ENCODE measurements at regions not wholly inside any gene's neighbourhood (a gene's known extent, or its start where the extent isn't known, plus 50 kb on each side); places are given as distances from the start of the nearest gene placed in this dataset.

DNA sequence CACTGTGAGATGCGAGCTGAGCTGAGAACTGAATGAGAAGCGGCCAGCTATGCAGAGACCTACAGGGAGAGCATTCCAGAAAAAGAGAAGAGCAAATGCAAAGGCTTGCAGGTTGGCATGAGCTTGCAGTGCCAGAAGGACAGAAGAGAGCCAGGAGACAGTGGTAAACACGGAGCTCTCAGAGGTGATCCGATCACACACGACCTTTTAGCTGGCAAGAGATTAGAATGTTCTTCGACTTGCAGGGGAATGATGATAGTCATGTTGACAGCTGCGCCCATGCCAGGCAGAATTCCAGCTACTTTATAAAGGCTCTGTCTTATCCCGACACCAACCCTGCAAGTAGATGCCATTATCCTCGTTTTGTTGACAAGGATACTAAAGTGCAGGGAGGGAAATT lies 256.8 kb downstream of the VRK1 start:
- CTCF ChIA-PET (ENCODE audit: low intra/inter-chr PET ratio, low total read pairs), result no interaction called here
- Histone ChIP-seq H3K4me1 (ENCODE audit: insufficient read depth, low read length) (no peaks in the 10 kb centered on the region), H3K4me3 (replicated peaks in 1 of 3; ENCODE audit: insufficient read depth in 1 of 3, low read depth in 2 of 3, low read length in 3 of 3) (no peak overlapping the region), H3K27ac (ENCODE audit: extremely low read length, insufficient read depth, low read length) (no peak overlapping the region), H3K79me2 (ENCODE audit: insufficient read depth, low read length) (no peaks in the 10 kb centered on the region), H3K4me2 (ENCODE audit: low read depth, low read length) (no peak overlapping the region), H3K36me3 (replicated peaks in 1 of 2; ENCODE audit: control insufficient read depth in 1 of 2, insufficient read depth in 2 of 2, low read length in 2 of 2) (no peaks in the 10 kb centered on the region), H4K20me1 (ENCODE audit: insufficient read depth, low read length) (no peaks in the 10 kb centered on the region), H3K9me3 (ENCODE audit: low read length) (no peaks in the 10 kb centered on the region), H3K9ac (ENCODE audit: insufficient read depth, low read depth, low read length) (no peak overlapping the region), H2AFZ (ENCODE audit: low read length) (no peak overlapping the region), H3K27me3 (ENCODE audit: control insufficient read depth in 1 of 2, insufficient read depth in 2 of 2, low read length in 2 of 2) (peaks cover 0 to 4% of the 10 kb centered on the region in 2 experiments; a peak in 1 of 5 replicates)
- no TSS peak for BruUV-seq (replicated peaks)
- POLR2A ChIA-PET, result no interaction called here
- WGBS (ENCODE audit: low lambda C conversion rate), result 16% methylated on average over 9 of the region's 9 CpGs
- intact Hi-C loops (cut with micrococcal nuclease; ENCODE audit: unreplicated experiment) (no loop called here), in situ Hi-C loops (cut with HindIII; ENCODE audit: extremely low pct_ligation_motif_present, low pct_unique_long_range_greater_than_20kb) (no loop called here)
- ATAC-seq (no peak), DNase-seq (ENCODE audit: low spot score) (no peak), FAIRE-seq (no peak)
- no peak for TF ChIP-seq AGO2 (optimal IDR thresholded peaks at IDR 0.05; ENCODE audit: low read depth, low read length)
- no peak for TF ChIP-seq SP1 (IDR thresholded peaks at IDR 0.05)
- no peak for TF ChIP-seq SP1 (CRISPR knock-in tag; IDR thresholded peaks at IDR 0.05)
- no peak for TF ChIP-seq THAP9 (CRISPR knock-in tag; IDR thresholded peaks at IDR 0.05; ENCODE audit: borderline replicate concordance)
- no peak for TF ChIP-seq KLF9 (CRISPR knock-in tag; IDR thresholded peaks at IDR 0.05; ENCODE audit: low read depth)
- TF ChIP-seq ZNF879 (CRISPR knock-in tag; IDR thresholded peaks at IDR 0.05), result no peak
- no peak for TF ChIP-seq SRSF4 (IDR thresholded peaks at IDR 0.05; ENCODE audit: low read depth, low read length, poor library complexity, severe bottlenecking)
- no peak for TF ChIP-seq TRIM22 (IDR thresholded peaks at IDR 0.05)
- TF ChIP-seq, protein P1, sequence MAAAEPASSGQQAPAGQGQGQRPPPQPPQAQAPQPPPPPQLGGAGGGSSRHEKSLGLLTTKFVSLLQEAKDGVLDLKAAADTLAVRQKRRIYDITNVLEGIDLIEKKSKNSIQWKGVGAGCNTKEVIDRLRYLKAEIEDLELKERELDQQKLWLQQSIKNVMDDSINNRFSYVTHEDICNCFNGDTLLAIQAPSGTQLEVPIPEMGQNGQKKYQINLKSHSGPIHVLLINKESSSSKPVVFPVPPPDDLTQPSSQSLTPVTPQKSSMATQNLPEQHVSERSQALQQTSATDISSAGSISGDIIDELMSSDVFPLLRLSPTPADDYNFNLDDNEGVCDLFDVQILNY (CRISPR knock-in tag; conservative IDR thresholded peaks at IDR 0.05), result no peak
- TF ChIP-seq ZNF512B (CRISPR knock-in tag; IDR thresholded peaks at IDR 0.05; ENCODE audit: borderline replicate concordance), result no peak
- TF ChIP-seq ZKSCAN8 (CRISPR knock-in tag; IDR thresholded peaks at IDR 0.05; ENCODE audit: borderline replicate concordance), result no peak

All from HepG2 (cell line).